Activated T-helper 1 cell treated with anti-CD3 and anti-CD28 coated beads, Interleukin-12 subunit alpha, Interleukin-12 subunit beta, Interleukin-2, Interleukin-4 antibody, amounts not matched to agents 30 ng/mL and 10 ng/mL and 1 ng/mL, durations not matched to agents 14 hours and 24 hours and 36 hours (primary cell): ENCODE measurements at regions not wholly inside any gene's neighbourhood (a gene's known extent, or its start where the extent isn't known, plus 50 kb on each side); places are given as distances from the start of the nearest gene placed in this dataset.

Source experiments
- DNase-seq: peaks from one replicate; pipeline ENCODE4 v3.0.0; 2021; ENCODE audit warnings: low spot score
- H3K27ac Mint-ChIP-seq: one replicate; pipeline ENCODE4 v1.8.0; 2021; ENCODE audit warnings: mild to moderate bottlenecking, mixed read lengths
- H3K27me3 Mint-ChIP-seq: one replicate; pipeline ENCODE4 v1.8.0; 2022; ENCODE audit warnings: mild to moderate bottlenecking, moderate library complexity, mixed read lengths; ENCODE audit not compliant: insufficient read depth
- H3K36me3 Mint-ChIP-seq: one replicate; pipeline ENCODE4 v1.8.0; 2021; ENCODE audit warnings: low read depth, mixed read lengths
- H3K4me1 Mint-ChIP-seq: one replicate; pipeline ENCODE4 v1.8.0; 2021; ENCODE audit warnings: low read depth, mixed read lengths
- H3K4me3 Mint-ChIP-seq: one replicate; pipeline ENCODE4 v1.8.0; 2021; ENCODE audit warnings: mild to moderate bottlenecking, moderate library complexity, mixed read lengths
- H3K9me3 Mint-ChIP-seq: one replicate; pipeline ENCODE4 v1.8.0; 2021; ENCODE audit warnings: mixed read lengths
- intact Hi-C: fragments of 100-400 bp; cut with micrococcal nuclease; formaldehyde crosslinking; loops from one replicate; pipeline ENCODE4 v1.15.1; 2024

DNA sequence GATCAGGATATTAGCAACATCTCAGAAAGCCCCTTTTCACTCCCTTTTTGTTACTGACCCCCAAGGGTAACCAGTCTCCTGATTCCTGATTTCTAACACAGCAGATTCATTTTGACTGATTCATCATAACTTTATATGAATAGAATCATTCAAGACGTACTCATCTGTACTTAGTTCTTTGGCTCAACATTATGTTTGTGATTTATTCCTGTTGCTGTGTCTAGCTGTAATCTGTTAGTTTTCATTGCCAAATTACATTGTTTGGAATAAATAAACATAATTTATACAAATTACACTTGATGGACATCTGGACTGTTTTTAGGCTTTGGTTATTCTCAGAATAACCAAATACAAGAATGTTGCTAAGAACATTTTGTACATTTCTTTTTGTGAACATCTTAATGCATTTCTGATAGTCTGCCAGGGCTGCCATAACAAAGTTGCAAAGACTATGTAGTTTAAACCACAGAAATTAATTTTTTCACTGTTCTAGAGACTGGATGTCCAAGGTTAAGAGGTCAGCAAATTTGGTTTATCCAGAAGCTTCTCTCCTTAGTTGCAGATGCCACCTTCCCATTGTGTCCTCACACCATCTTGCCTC is 62.8 kb upstream of the EDNRB start:
- no peaks in the 10 kb centered on the region for H3K4me1 Mint-ChIP-seq
- no peaks in the 10 kb centered on the region for H3K36me3 Mint-ChIP-seq

DNA sequence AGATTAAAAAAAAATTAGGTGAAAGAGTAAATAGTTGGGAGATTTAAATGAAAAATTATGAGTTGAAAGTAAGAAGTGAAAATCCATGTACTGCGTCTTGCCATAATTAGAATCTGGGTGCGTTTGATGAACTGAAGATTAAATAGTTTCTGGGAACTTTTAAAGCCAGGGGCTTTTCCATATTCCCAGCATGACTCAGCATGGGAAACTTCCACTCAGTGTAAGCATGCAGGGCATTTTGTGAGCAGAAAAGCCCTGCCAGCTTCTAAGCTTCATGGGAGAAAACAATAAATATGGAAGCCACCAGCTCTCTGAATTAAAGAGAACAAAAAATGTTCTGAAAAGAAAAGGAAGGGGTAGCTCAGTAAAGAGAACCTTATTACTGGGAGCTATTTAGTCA is 62.0 kb upstream of the EDNRB start:
- DNase-seq: no peak
- H3K4me1 Mint-ChIP-seq: no peaks in the 10 kb centered on the region
- peaks cover 2% of the 10 kb centered on the region for H3K27me3 Mint-ChIP-seq
- intact Hi-C loops: no loop called here
- no peaks in the 10 kb centered on the region for H3K9me3 Mint-ChIP-seq
- H3K27ac Mint-ChIP-seq: no peak overlapping the region
- no peaks in the 10 kb centered on the region for H3K36me3 Mint-ChIP-seq
- no peak overlapping the region for H3K4me3 Mint-ChIP-seq

More for the DNA sequence above, 62.8 kb upstream of the EDNRB start:
- Mint-ChIP-seq H3K9me3 (no peaks in the 10 kb centered on the region), H3K27me3 (peaks cover 2% of the 10 kb centered on the region), H3K27ac (no peak overlapping the region), H3K4me3 (no peak overlapping the region)
- intact Hi-C loops: no loop called here
- no peak for DNase-seq

- DNase-seq: no peak
Observed at GRCh38 chr13:77979721-77980385, 61.2 kb upstream of the EDNRB start.

DNA sequence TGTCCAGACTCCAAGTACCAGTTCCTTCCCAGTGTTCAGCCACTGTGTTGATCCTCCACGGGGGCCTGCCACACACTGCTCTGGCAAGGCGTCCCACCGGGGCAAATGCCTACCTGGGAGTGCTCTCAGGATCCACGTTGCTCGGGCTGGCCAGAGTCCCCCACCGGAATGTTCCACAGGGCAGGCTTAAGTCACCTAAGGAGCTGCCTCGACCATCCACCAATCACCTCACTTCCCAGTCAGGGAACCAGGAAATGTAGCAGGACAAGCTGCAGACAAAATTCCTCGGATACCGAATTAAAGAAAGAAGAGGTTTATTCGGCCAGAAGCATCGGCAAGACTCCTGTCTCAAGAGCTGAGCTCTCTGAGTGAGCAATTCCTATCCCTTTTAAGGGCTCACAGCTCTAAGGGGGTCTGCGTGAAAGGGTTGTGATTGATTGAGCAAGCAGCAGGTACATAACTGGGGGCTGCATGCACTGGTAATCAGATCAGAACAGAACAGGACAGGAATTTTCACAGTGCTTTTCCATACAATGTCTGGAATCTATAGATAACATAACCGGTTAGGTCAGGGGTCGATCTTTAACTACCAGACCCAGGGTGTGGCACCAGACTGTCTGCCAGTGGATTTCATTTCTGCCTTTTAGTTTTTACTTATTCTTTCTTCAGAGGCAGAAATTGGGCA is 56.9 kb upstream of the EDNRB start:
- Mint-ChIP-seq H3K4me3 (no peak overlapping the region), H3K27me3 (no peaks in the 10 kb centered on the region)
- DNase-seq: no peak

More at GRCh38 chr13:77979721-77980385, 61.2 kb upstream of the EDNRB start:
- H3K9me3 Mint-ChIP-seq: no peaks in the 10 kb centered on the region
- no peak overlapping the region for H3K27ac Mint-ChIP-seq
- H3K4me3 Mint-ChIP-seq: no peak overlapping the region
- intact Hi-C loops: no loop called here
- H3K4me1 Mint-ChIP-seq: no peaks in the 10 kb centered on the region
- peaks cover 2% of the 10 kb centered on the region for H3K27me3 Mint-ChIP-seq
- H3K36me3 Mint-ChIP-seq: no peaks in the 10 kb centered on the region

DNA sequence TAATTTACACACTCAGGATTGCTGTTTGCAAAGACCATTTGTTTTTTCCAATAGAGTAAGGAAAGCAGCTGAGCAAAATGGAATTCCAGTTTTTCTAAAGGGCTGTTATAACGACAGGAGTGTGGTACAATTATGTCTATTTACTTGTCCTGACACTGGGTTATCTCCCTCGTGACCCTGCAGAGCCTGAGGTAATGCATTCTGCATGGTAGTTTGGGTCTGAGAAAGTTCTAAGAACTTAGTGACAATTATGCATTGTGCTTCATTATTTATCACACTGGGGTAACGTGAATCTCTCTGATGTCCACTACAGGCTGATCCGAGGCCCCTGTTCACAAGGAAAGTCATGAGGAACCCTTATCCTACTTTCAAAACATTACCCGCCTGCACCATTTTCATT is 50.7 kb upstream of the EDNRB start:
- no peaks in the 10 kb centered on the region for H3K36me3 Mint-ChIP-seq
- no peaks in the 10 kb centered on the region for H3K4me1 Mint-ChIP-seq
- intact Hi-C loops: no loop called here
- DNase-seq: no peak
- H3K4me3 Mint-ChIP-seq: no peak overlapping the region
- no peak overlapping the region for H3K27ac Mint-ChIP-seq
- H3K27me3 Mint-ChIP-seq: no peaks in the 10 kb centered on the region
- H3K9me3 Mint-ChIP-seq: no peaks in the 10 kb centered on the region

More for the DNA sequence above, 56.9 kb upstream of the EDNRB start:
- intact Hi-C loops: no loop called here
- Mint-ChIP-seq H3K27ac (no peak overlapping the region), H3K9me3 (no peaks in the 10 kb centered on the region), H3K36me3 (no peaks in the 10 kb centered on the region), H3K4me1 (no peaks in the 10 kb centered on the region)
